CD4-positive, alpha-beta memory T cell (primary cell): ENCODE measurements at regions not wholly inside any gene's neighbourhood (a gene's known extent, or its start where the extent isn't known, plus 50 kb on each side); places are given as distances from the start of the nearest gene placed in this dataset.
"Not testable (repeated sequence)": the region's sequence is repeated elsewhere in the genome, so short reads cannot be mapped to it uniquely, and the experiment has no call there.

Source experiments
- CTCF ChIA-PET: fragments of 350-600 bp; sonication (Branson Sonifier 250); formaldehyde crosslinking; loops from one replicate; lab custom pipeline; 2021; ENCODE audit warnings: inconsistent platforms; ENCODE audit not compliant: partially characterized antibody; lab: Charles Lee
- POLR2A ChIA-PET: fragments of 350-600 bp; sonication (Branson Sonifier 250); formaldehyde crosslinking; loops from one replicate; lab custom pipeline; 2021; ENCODE audit not compliant: partially characterized antibody; lab: Charles Lee
- DNase-seq, 5 donors: peaks; one replicate each; pipeline versions ENCODE4 v3.0.0 to v3.0.0-alpha.2; 2020 to 2022; ENCODE audit warnings: mixed read lengths in 1 of 5
- H3K27ac ChIP-seq: one replicate; pipeline ENCODE4 v1.7.0; 2013; ENCODE audit warnings: low read depth, low read length
- H3K27me3 ChIP-seq: 2 replicates; pipeline ENCODE4 v1.7.0; 2013; ENCODE audit warnings: mild to moderate bottlenecking, low read length, moderate library complexity; ENCODE audit not compliant: insufficient read depth
- H3K36me3 ChIP-seq: 2 replicates; pipeline ENCODE4 v1.7.0; 2013; ENCODE audit warnings: mild to moderate bottlenecking, low read length, moderate library complexity; ENCODE audit not compliant: insufficient read depth
- H3K4me1 ChIP-seq: 2 replicates; pipeline ENCODE4 v1.7.0; 2013; ENCODE audit warnings: mild to moderate bottlenecking, low read length, moderate library complexity; ENCODE audit not compliant: insufficient read depth
- H3K4me3 ChIP-seq, 2 donors: one replicate each; pipeline ENCODE4 v1.7.0; 2013; ENCODE audit warnings: low read length in 2 of 2, mild to moderate bottlenecking in 1 of 2
- H3K9me3 ChIP-seq, 2 donors: one replicate each; pipeline ENCODE4 v1.7.0; 2013; ENCODE audit warnings: low read length in 2 of 2, control low read depth in 1 of 2; ENCODE audit not compliant: control insufficient read depth in 1 of 2
- H3K27ac Mint-ChIP-seq, 7 donors: one replicate each; pipeline ENCODE4 v1.8.0; 2020 to 2021; ENCODE audit warnings: mixed read lengths in 7 of 7, mild to moderate bottlenecking in 6 of 7, inconsistent platforms in 3 of 7, moderate library complexity in 3 of 7
- H3K27me3 Mint-ChIP-seq, 2 donors: one replicate each; pipeline ENCODE4 v1.8.0; 2020 to 2021; ENCODE audit warnings: mixed read lengths in 2 of 2
- H3K36me3 Mint-ChIP-seq, 2 donors: one replicate each; pipeline ENCODE4 v1.8.0; 2020 to 2021; ENCODE audit warnings: mixed read lengths in 2 of 2, inconsistent platforms in 1 of 2, mild to moderate bottlenecking in 1 of 2
- H3K4me1 Mint-ChIP-seq, 4 donors: one replicate each; pipeline ENCODE4 v1.8.0; 2020 to 2021; ENCODE audit warnings: mixed read lengths in 4 of 4, mild to moderate bottlenecking in 1 of 4
- H3K4me3 Mint-ChIP-seq, 8 donors: one replicate each; pipeline ENCODE4 v1.8.0; 2020 to 2021; ENCODE audit warnings: mixed read lengths in 8 of 8, mild to moderate bottlenecking in 7 of 8, moderate library complexity in 6 of 8, inconsistent platforms in 3 of 8
- H3K9me3 Mint-ChIP-seq, 8 donors: one replicate each; pipeline ENCODE4 v1.8.0; 2020 to 2021; ENCODE audit warnings: mixed read lengths in 8 of 8, mild to moderate bottlenecking in 5 of 8, inconsistent platforms in 3 of 8, moderate library complexity in 1 of 8
- intact Hi-C: fragments of 100-400 bp; cut with micrococcal nuclease; formaldehyde crosslinking; loops from one replicate; pipeline ENCODE4 v1.15.1; 2023

GRCh38 chr1:223019256-223019655 lies 123.8 kb downstream of the TLR5 start:
- no peak overlapping the region for H3K27ac Mint-ChIP-seq
- H3K27me3 Mint-ChIP-seq, result peaks cover 0 to 2% of the 10 kb centered on the region in 2 donors
- no peak for DNase-seq
- intact Hi-C loops, result no loop called here
- H3K36me3 Mint-ChIP-seq, result no peaks in the 10 kb centered on the region
- CTCF ChIA-PET, result no interaction called here
- H3K9me3 Mint-ChIP-seq, result peaks cover 0 to 3% (median 0%) of the 10 kb centered on the region in 8 donors
- no peak overlapping the region for H3K4me3 ChIP-seq
- no peaks in the 10 kb centered on the region for H3K9me3 ChIP-seq
- H3K4me1 ChIP-seq, result no peaks in the 10 kb centered on the region
- H3K4me3 Mint-ChIP-seq, result no peak overlapping the region
- H3K27me3 ChIP-seq, result no peaks in the 10 kb centered on the region
- no peaks in the 10 kb centered on the region for H3K36me3 ChIP-seq
- no peaks in the 10 kb centered on the region for H3K4me1 Mint-ChIP-seq
- H3K27ac ChIP-seq, result no peak overlapping the region
- POLR2A ChIA-PET, result no interaction called here

GRCh38 chr1:223020770-223021169 lies 122.3 kb downstream of the TLR5 start:
- CTCF ChIA-PET, result no interaction called here
- Mint-ChIP-seq H3K27ac (no peak overlapping the region), H3K27me3 (no peaks in the 10 kb centered on the region), H3K4me1 (no peaks in the 10 kb centered on the region), H3K36me3 (no peaks in the 10 kb centered on the region), H3K9me3 (peaks cover 0 to 4% (median 0%) of the 10 kb centered on the region in 8 donors), H3K4me3 (no peak overlapping the region)
- DNase-seq, result no peak
- Histone ChIP-seq H3K27ac (no peak overlapping the region), H3K27me3 (no peaks in the 10 kb centered on the region), H3K36me3 (no peaks in the 10 kb centered on the region), H3K4me3 (no peak overlapping the region), H3K4me1 (no peaks in the 10 kb centered on the region), H3K9me3 (no peaks in the 10 kb centered on the region)
- POLR2A ChIA-PET, result no interaction called here
- intact Hi-C loops, result no loop called here

- Mint-ChIP-seq H3K36me3 (no peaks in the 10 kb centered on the region), H3K27me3 (no peaks in the 10 kb centered on the region), H3K9me3 (peaks cover 0 to 4% (median 0%) of the 10 kb centered on the region in 8 donors), H3K27ac (no peak overlapping the region), H3K4me3 (no peak overlapping the region), H3K4me1 (no peaks in the 10 kb centered on the region)
- DNase-seq, result no peak
- Histone ChIP-seq H3K9me3 (no peaks in the 10 kb centered on the region), H3K4me1 (no peaks in the 10 kb centered on the region), H3K4me3 (no peak overlapping the region), H3K27ac (no peak overlapping the region), H3K27me3 (no peaks in the 10 kb centered on the region), H3K36me3 (no peaks in the 10 kb centered on the region)
- intact Hi-C loops, result no loop called here
- CTCF ChIA-PET, result no interaction called here
- POLR2A ChIA-PET, result no interaction called here
Measured at GRCh38 chr1:223022641-223023473, 120.2 kb downstream of the TLR5 start.

GRCh38 chr1:223023863-223024262 lies 119.2 kb downstream of the TLR5 start:
- ChIA-PET CTCF (no interaction called here), POLR2A (no interaction called here)

GRCh38 chr1:223024486-223024885 lies 118.6 kb downstream of the TLR5 start:
- H3K9me3 ChIP-seq, CTCF ChIA-PET, DNase-seq, H3K27ac ChIP-seq, H3K9me3 Mint-ChIP-seq, H3K4me1 ChIP-seq, H3K36me3 Mint-ChIP-seq, H3K4me3 Mint-ChIP-seq, H3K27ac Mint-ChIP-seq, intact Hi-C loops, H3K27me3 ChIP-seq, POLR2A ChIA-PET, H3K4me1 Mint-ChIP-seq, H3K36me3 ChIP-seq, H3K27me3 Mint-ChIP-seq, H3K4me3 ChIP-seq: not testable (repeated sequence)

More at GRCh38 chr1:223023863-223024262, 119.2 kb downstream of the TLR5 start:
- peaks cover 0 to 4% (median 0%) of the 10 kb centered on the region in 8 donors for H3K9me3 Mint-ChIP-seq
- intact Hi-C loops, result no loop called here
- no peaks in the 10 kb centered on the region for H3K4me1 ChIP-seq
- no peak overlapping the region for H3K4me3 Mint-ChIP-seq
- no peaks in the 10 kb centered on the region for H3K36me3 ChIP-seq
- H3K27ac Mint-ChIP-seq, result peak overlapping the region in 1 of 7 donors; percentile 77
- H3K9me3 ChIP-seq, result no peaks in the 10 kb centered on the region
- no peaks in the 10 kb centered on the region for H3K36me3 Mint-ChIP-seq
- no peak overlapping the region for H3K4me3 ChIP-seq
- DNase-seq, result no peak
- no peak overlapping the region for H3K27ac ChIP-seq
- H3K27me3 Mint-ChIP-seq, result no peaks in the 10 kb centered on the region
- no peaks in the 10 kb centered on the region for H3K4me1 Mint-ChIP-seq
- H3K27me3 ChIP-seq, result no peaks in the 10 kb centered on the region

GRCh38 chr1:223025190-223025734 lies 117.8 kb downstream of the TLR5 start:
- CTCF ChIA-PET, H3K27me3 ChIP-seq, H3K4me1 Mint-ChIP-seq, H3K4me3 ChIP-seq, POLR2A ChIA-PET, H3K9me3 ChIP-seq, H3K4me1 ChIP-seq, H3K36me3 Mint-ChIP-seq, DNase-seq, H3K27ac Mint-ChIP-seq, intact Hi-C loops, H3K36me3 ChIP-seq, H3K9me3 Mint-ChIP-seq, H3K27ac ChIP-seq, H3K27me3 Mint-ChIP-seq: not testable (repeated sequence)
- peak overlapping the region in 1 of 8 donors; percentile 21 for H3K4me3 Mint-ChIP-seq

GRCh38 chr1:223026639-223027038 lies 116.4 kb downstream of the TLR5 start:
- H3K27ac Mint-ChIP-seq, result peak overlapping the region in 1 of 7 donors; percentile 58
- H3K27me3 Mint-ChIP-seq, H3K9me3 Mint-ChIP-seq, H3K4me3 ChIP-seq, intact Hi-C loops, H3K36me3 Mint-ChIP-seq, H3K27me3 ChIP-seq, POLR2A ChIA-PET, H3K27ac ChIP-seq, H3K4me1 Mint-ChIP-seq, H3K36me3 ChIP-seq, H3K4me1 ChIP-seq, H3K9me3 ChIP-seq, H3K4me3 Mint-ChIP-seq, CTCF ChIA-PET, DNase-seq: not testable (repeated sequence)
